B cell (primary cell): ENCODE measurements at regions not wholly inside any gene's neighbourhood (a gene's known extent, or its start where the extent isn't known, plus 50 kb on each side); places are given as distances from the start of the nearest gene placed in this dataset.

Source experiments
- ATAC-seq: fragments of 200-7000 bp; cut with Tn5 transposase; one replicate; pipeline ENCODE4 v1.10.0; 2021; ENCODE audit warnings: low read depth, mild to moderate bottlenecking, moderate number of reproducible peaks, moderate library complexity
- CTCF ChIA-PET: fragments of 350-600 bp; sonication (Branson Sonifier 250); formaldehyde crosslinking; loops from one replicate; lab custom pipeline; 2021; ENCODE audit warnings: antibody characterized with exemption, inconsistent platforms; lab: Charles Lee
- POLR2A ChIA-PET: fragments of 350-600 bp; sonication (Branson Sonifier 250); formaldehyde crosslinking; loops from one replicate; lab custom pipeline; 2021; ENCODE audit warnings: antibody characterized with exemption; lab: Charles Lee
- DNase-seq: peaks from one replicate; pipeline ENCODE4 v3.0.0; 2013
- H2AFZ ChIP-seq: 2 replicates; pipeline ENCODE4 v1.6.1; 2012; ENCODE audit warnings: mild to moderate bottlenecking, low read depth, low read length; ENCODE audit not compliant: insufficient read depth, poor library complexity, severe bottlenecking
- H3K27ac ChIP-seq, 2 donors: 1 replicate in 1 of 2; 2 replicates in 1 of 2; pipeline ENCODE4 v1.5.1; 2012 to 2013; ENCODE audit warnings: low read length in 2 of 2, mild to moderate bottlenecking in 2 of 2, moderate library complexity in 1 of 2
- H3K27me3 ChIP-seq, 4 experiments: fragments of 200-600 bp in 1 of 4; sonication (generic) in 1 of 4; replicated peaks in 1 of 4; 1 replicate in 2 of 4; 2 replicates in 2 of 4; pipeline versions ENCODE4 v1.6.1 to v1.7.0; 2013 to 2016; ENCODE audit warnings: low read length in 3 of 4, mild to moderate bottlenecking in 2 of 4, mixed read lengths in 1 of 4, moderate library complexity in 1 of 4; ENCODE audit not compliant: insufficient read depth in 4 of 4, control insufficient read depth in 3 of 4; ENCODE audit errors: control extremely low read depth in 1 of 4
- H3K36me3 ChIP-seq, 2 experiments: replicated peaks in 1 of 2; 1 replicate in 1 of 2; 2 replicates in 1 of 2; pipeline versions ENCODE4 v1.6.1 to v1.7.1; 2013; ENCODE audit warnings: low read length in 1 of 2; ENCODE audit not compliant: insufficient read depth in 2 of 2, control insufficient read depth in 1 of 2; ENCODE audit errors: control extremely low read depth in 1 of 2, extremely low read depth in 1 of 2
- H3K4me1 ChIP-seq, 2 donors: fragments of 200-600 bp in 1 of 2; sonication (generic) in 1 of 2; 1 replicate in 1 of 2; 2 replicates in 1 of 2; pipeline versions ENCODE4 v1.5.1 to v1.6.1; 2013 to 2017; ENCODE audit warnings: low read length in 2 of 2; ENCODE audit not compliant: control insufficient read depth in 2 of 2, insufficient read depth in 2 of 2
- H3K4me2 ChIP-seq: replicated peaks from 2 replicates; pipeline ENCODE3; 2012; ENCODE audit warnings: mild to moderate bottlenecking, low read depth, low read length; ENCODE audit not compliant: poor library complexity, severe bottlenecking
- H3K4me3 ChIP-seq, 5 experiments: fragments of 200-600 bp in 1 of 5; sonication (generic) in 1 of 5; 1 replicate in 3 of 5; 2 replicates in 2 of 5; pipeline versions ENCODE4 v1.5.1 to v1.7.0; 2011 to 2016; ENCODE audit warnings: low read length in 4 of 5, mild to moderate bottlenecking in 4 of 5, low read depth in 2 of 5, control low read depth in 1 of 5, moderate library complexity in 1 of 5; ENCODE audit not compliant: insufficient read depth in 1 of 5; ENCODE audit errors: control extremely low read depth in 1 of 5, extremely low read depth in 1 of 5
- H3K79me2 ChIP-seq: fragments of 200-600 bp; sonication (generic); one replicate; pipeline ENCODE4 v1.6.0; 2016; ENCODE audit warnings: low read length; ENCODE audit not compliant: control insufficient read depth, insufficient read depth
- H3K9ac ChIP-seq: fragments of 200-600 bp; sonication (generic); 2 replicates; pipeline ENCODE4 v1.6.1; 2017; ENCODE audit warnings: mild to moderate bottlenecking, low read length, moderate library complexity
- H3K9me3 ChIP-seq, 3 donors: one replicate each; pipeline versions ENCODE4 v1.6.1 to v1.7.1; 2013; ENCODE audit warnings: low read length in 2 of 3; ENCODE audit not compliant: control insufficient read depth in 2 of 3, insufficient read depth in 1 of 3; ENCODE audit errors: control extremely low read depth in 1 of 3
- H4K20me1 ChIP-seq: 2 replicates; pipeline ENCODE4 v1.6.0; 2012; ENCODE audit warnings: mild to moderate bottlenecking, low read length; ENCODE audit not compliant: insufficient read depth, control insufficient read depth, poor library complexity, severe bottlenecking
- H3K27ac Mint-ChIP-seq: one replicate; pipeline ENCODE4 v1.8.0; 2021; ENCODE audit warnings: mixed read lengths
- H3K27me3 Mint-ChIP-seq: one replicate; pipeline ENCODE4 v1.8.0; 2021; ENCODE audit warnings: mixed read lengths
- H3K4me1 Mint-ChIP-seq: one replicate; pipeline ENCODE4 v1.8.0; 2021; ENCODE audit warnings: mixed read lengths
- H3K4me3 Mint-ChIP-seq: one replicate; pipeline ENCODE4 v1.8.0; 2021; ENCODE audit warnings: mixed read lengths
- H3K9me3 Mint-ChIP-seq: one replicate; pipeline ENCODE4 v1.8.0; 2022; ENCODE audit warnings: mixed read lengths; ENCODE audit not compliant: insufficient read depth
- EZH2 ChIP-seq: IDR thresholded peaks from 2 replicates; pipeline ENCODE4 v1.6.1; 2012; ENCODE audit warnings: borderline replicate concordance, low read depth, mild to moderate bottlenecking, moderate library complexity, low read length; ENCODE audit not compliant: insufficient read depth, poor library complexity, severe bottlenecking
- WGBS: methylation state at CpG from one replicate; pipeline ENCODE4 v1.1.5; 2013; ENCODE audit warnings: missing lambda C conversion rate; ENCODE audit not compliant: insufficient coverage; 5-methylcytosine and 5-hydroxymethylcytosine counted together
- intact Hi-C: fragments of 100-400 bp; cut with micrococcal nuclease; formaldehyde crosslinking; loops from one replicate; pipeline ENCODE4 v1.10.0; 2022
- TF ChIP-seq, protein P1 (sequence below): fragments of 200-600 bp; IDR thresholded peaks from one replicate; pipeline ENCODE4 v1.8.0; 2022; ENCODE audit warnings: antibody characterized with exemption, mild to moderate bottlenecking

DNA sequence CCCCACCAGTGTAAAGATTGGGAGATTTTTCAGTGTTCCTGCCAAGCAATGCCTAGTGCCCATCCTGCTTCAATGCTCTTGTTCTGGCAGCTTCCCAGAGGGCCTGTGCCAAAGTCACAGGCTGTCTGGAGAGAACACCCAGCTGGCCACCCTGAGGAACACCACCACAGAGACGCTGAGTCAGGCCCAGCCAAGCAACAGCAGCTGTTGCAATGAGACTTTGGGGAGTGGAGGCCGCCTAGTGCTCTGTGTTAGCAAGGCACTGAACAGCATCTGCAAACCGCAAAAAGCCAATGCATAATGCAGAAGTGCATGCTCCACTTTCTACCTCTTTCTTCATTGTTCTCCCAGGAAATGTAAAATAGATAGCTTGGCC, 168.1 kb downstream of the NXPE2 start:
- H3K27me3 Mint-ChIP-seq, result peaks cover 5% of the 10 kb centered on the region
- DNase-seq (no peak), ATAC-seq (no peak)
- Histone ChIP-seq H3K36me3 (no peaks in the 10 kb centered on the region), H3K9me3 (peaks cover 0 to 3% (median 0%) of the 10 kb centered on the region in 3 donors), H3K4me3 (no peak overlapping the region), H3K27me3 (no peaks in the 10 kb centered on the region), H4K20me1 (no peaks in the 10 kb centered on the region), H3K4me2 (no peak overlapping the region), H3K4me1 (no peaks in the 10 kb centered on the region), H3K27ac (no peak overlapping the region), H3K9ac (no peak overlapping the region), H3K79me2 (no peaks in the 10 kb centered on the region), H2AFZ (no peak overlapping the region)
- TF ChIP-seq, protein P1, sequence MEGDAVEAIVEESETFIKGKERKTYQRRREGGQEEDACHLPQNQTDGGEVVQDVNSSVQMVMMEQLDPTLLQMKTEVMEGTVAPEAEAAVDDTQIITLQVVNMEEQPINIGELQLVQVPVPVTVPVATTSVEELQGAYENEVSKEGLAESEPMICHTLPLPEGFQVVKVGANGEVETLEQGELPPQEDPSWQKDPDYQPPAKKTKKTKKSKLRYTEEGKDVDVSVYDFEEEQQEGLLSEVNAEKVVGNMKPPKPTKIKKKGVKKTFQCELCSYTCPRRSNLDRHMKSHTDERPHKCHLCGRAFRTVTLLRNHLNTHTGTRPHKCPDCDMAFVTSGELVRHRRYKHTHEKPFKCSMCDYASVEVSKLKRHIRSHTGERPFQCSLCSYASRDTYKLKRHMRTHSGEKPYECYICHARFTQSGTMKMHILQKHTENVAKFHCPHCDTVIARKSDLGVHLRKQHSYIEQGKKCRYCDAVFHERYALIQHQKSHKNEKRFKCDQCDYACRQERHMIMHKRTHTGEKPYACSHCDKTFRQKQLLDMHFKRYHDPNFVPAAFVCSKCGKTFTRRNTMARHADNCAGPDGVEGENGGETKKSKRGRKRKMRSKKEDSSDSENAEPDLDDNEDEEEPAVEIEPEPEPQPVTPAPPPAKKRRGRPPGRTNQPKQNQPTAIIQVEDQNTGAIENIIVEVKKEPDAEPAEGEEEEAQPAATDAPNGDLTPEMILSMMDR, result no peak
- TF ChIP-seq EZH2, result no peak
- 66% methylated on average over 3 of the region's 3 CpGs for WGBS
- ChIA-PET CTCF (no interaction called here), POLR2A (no interaction called here)
- H3K4me3 Mint-ChIP-seq, result no peak overlapping the region
- intact Hi-C loops, result no loop called here
- H3K9me3 Mint-ChIP-seq, result no peaks in the 10 kb centered on the region
- H3K27ac Mint-ChIP-seq, result no peak overlapping the region
- H3K4me1 Mint-ChIP-seq, result no peaks in the 10 kb centered on the region

DNA sequence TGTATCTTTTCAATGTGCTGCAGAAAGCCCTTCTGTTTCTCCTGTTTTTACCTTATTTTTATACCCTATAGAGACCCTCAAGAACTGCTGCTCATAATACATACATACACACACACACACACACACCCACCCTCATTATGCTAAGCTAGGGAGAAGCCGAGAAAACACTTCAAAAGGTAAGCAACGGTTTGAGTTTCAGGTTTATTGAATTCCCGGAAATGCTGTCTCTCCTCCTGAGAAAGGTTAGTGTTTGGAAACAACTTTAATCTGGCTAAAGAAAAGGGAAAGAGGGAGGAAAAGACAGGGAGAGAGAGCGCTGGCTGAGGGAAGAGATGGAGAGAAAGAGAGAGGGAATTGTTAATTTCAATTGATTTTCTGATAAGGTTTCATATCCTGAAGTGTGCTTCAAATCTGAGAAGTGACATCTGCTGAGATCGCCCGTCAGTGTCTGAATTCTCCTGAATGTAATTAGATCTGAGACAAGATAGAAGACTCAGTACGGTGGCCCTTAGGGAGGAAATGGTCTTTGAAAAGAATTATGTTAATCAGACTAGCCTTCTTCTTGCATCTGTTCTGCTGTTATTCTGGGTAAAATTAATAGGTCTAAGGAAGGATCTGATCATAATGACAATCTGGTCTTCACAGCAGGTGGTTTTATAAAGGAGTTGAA, 169.1 kb downstream of the NXPE2 start:
- Histone ChIP-seq H3K9me3 (peaks cover 0 to 3% (median 0%) of the 10 kb centered on the region in 3 donors), H3K36me3 (no peaks in the 10 kb centered on the region), H3K27ac (no peak overlapping the region), H2AFZ (no peak overlapping the region), H3K27me3 (no peaks in the 10 kb centered on the region), H3K79me2 (no peaks in the 10 kb centered on the region), H3K4me3 (no peak overlapping the region), H3K4me2 (no peak overlapping the region), H4K20me1 (no peaks in the 10 kb centered on the region), H3K9ac (no peak overlapping the region), H3K4me1 (no peaks in the 10 kb centered on the region)
- 46% methylated on average over 6 of the region's 7 CpGs for WGBS
- H3K4me3 Mint-ChIP-seq, result no peak overlapping the region
- intact Hi-C loops, result no loop called here
- TF ChIP-seq EZH2, result no peak
- TF ChIP-seq, protein P1, result no peak
- peaks cover 5% of the 10 kb centered on the region for H3K27me3 Mint-ChIP-seq
- ChIA-PET POLR2A (no interaction called here), CTCF (no interaction called here)
- DNase-seq (no peak), ATAC-seq (no peak)
- no peak overlapping the region for H3K27ac Mint-ChIP-seq
- no peaks in the 10 kb centered on the region for H3K9me3 Mint-ChIP-seq
- H3K4me1 Mint-ChIP-seq, result no peaks in the 10 kb centered on the region
